ENCODE measurements at regions not wholly inside any gene's neighbourhood (a gene's known extent, or its start where the extent isn't known, plus 50 kb on each side); places are given as distances from the start of the nearest gene placed in this dataset.

- Histone ChIP-seq H3K9ac (ENCODE audit: low read depth, low read length) (no peak overlapping the region), H3K9me3 (ENCODE audit: control insufficient read depth, insufficient read depth, low read length) (no peaks in the 10 kb centered on the region), H3K4me3 (ENCODE audit: low read depth, low read length) (no peak overlapping the region), H3K27ac (ENCODE audit: low read depth, low read length) (no peak overlapping the region), H3K27me3 (ENCODE audit: control insufficient read depth, insufficient read depth, low read length) (no peaks in the 10 kb centered on the region), H3K36me3 (ENCODE audit: control insufficient read depth, insufficient read depth, low read length) (no peaks in the 10 kb centered on the region), H3K4me1 (ENCODE audit: control insufficient read depth, insufficient read depth, low read length) (no peaks in the 10 kb centered on the region; the same call in 1 of the 2 replicates)
These were observed 108.5 kb upstream of the EPHA6 start for GRCh38 chr3:96705895-96706294.

GRCh38 chr3:96706509-96706908 is 107.9 kb upstream of the EPHA6 start:
- Histone ChIP-seq H3K9ac (ENCODE audit: low read depth, low read length) (no peak overlapping the region), H3K4me1 (ENCODE audit: control insufficient read depth, insufficient read depth, low read length) (no peaks in the 10 kb centered on the region), H3K36me3 (ENCODE audit: control insufficient read depth, insufficient read depth, low read length) (no peaks in the 10 kb centered on the region), H3K4me3 (ENCODE audit: low read depth, low read length) (no peak overlapping the region), H3K9me3 (ENCODE audit: control insufficient read depth, insufficient read depth, low read length) (no peaks in the 10 kb centered on the region), H3K27me3 (ENCODE audit: control insufficient read depth, insufficient read depth, low read length) (no peaks in the 10 kb centered on the region), H3K27ac (ENCODE audit: low read depth, low read length) (no peak overlapping the region)

- Histone ChIP-seq H3K36me3 (ENCODE audit: control insufficient read depth, insufficient read depth, low read length) (no peaks in the 10 kb centered on the region), H3K27me3 (ENCODE audit: control insufficient read depth, insufficient read depth, low read length) (no peaks in the 10 kb centered on the region), H3K4me1 (ENCODE audit: control insufficient read depth, insufficient read depth, low read length) (no peaks in the 10 kb centered on the region), H3K9ac (ENCODE audit: low read depth, low read length) (no peak overlapping the region), H3K9me3 (ENCODE audit: control insufficient read depth, insufficient read depth, low read length) (no peaks in the 10 kb centered on the region), H3K27ac (ENCODE audit: low read depth, low read length) (no peak overlapping the region), H3K4me3 (ENCODE audit: low read depth, low read length) (no peak overlapping the region)
These were observed 102.6 kb upstream of the EPHA6 start for GRCh38 chr3:96711816-96712215.

GRCh38 chr3:96712792-96713191 is 101.6 kb upstream of the EPHA6 start:
- no peaks in the 10 kb centered on the region for H3K36me3 ChIP-seq (ENCODE audit: control insufficient read depth, insufficient read depth, low read length)
- no peak overlapping the region for H3K4me3 ChIP-seq (ENCODE audit: low read depth, low read length)
- no peaks in the 10 kb centered on the region for H3K27me3 ChIP-seq (ENCODE audit: control insufficient read depth, insufficient read depth, low read length)
- no peaks in the 10 kb centered on the region for H3K9me3 ChIP-seq (ENCODE audit: control insufficient read depth, insufficient read depth, low read length)
- H3K27ac ChIP-seq (ENCODE audit: low read depth, low read length) = no peak overlapping the region
- no peaks in the 10 kb centered on the region for H3K4me1 ChIP-seq (ENCODE audit: control insufficient read depth, insufficient read depth, low read length)
- H3K9ac ChIP-seq (ENCODE audit: low read depth, low read length) = no peak overlapping the region

GRCh38 chr3:96719921-96720320 is 94.5 kb upstream of the EPHA6 start:
- Histone ChIP-seq H3K27me3 (ENCODE audit: control insufficient read depth, insufficient read depth, low read length) (no peaks in the 10 kb centered on the region), H3K4me3 (ENCODE audit: low read depth, low read length) (no peak overlapping the region), H3K36me3 (ENCODE audit: control insufficient read depth, insufficient read depth, low read length) (no peaks in the 10 kb centered on the region), H3K9ac (ENCODE audit: low read depth, low read length) (no peak overlapping the region), H3K9me3 (ENCODE audit: control insufficient read depth, insufficient read depth, low read length) (no peaks in the 10 kb centered on the region), H3K4me1 (ENCODE audit: control insufficient read depth, insufficient read depth, low read length) (no peaks in the 10 kb centered on the region), H3K27ac (ENCODE audit: low read depth, low read length) (no peak overlapping the region)

GRCh38 chr3:96731031-96731430 is 83.4 kb upstream of the EPHA6 start:
- Histone ChIP-seq H3K27ac (ENCODE audit: low read depth, low read length) (no peak overlapping the region), H3K9ac (ENCODE audit: low read depth, low read length) (no peak overlapping the region), H3K9me3 (ENCODE audit: control insufficient read depth, insufficient read depth, low read length) (no peaks in the 10 kb centered on the region), H3K36me3 (ENCODE audit: control insufficient read depth, insufficient read depth, low read length) (no peaks in the 10 kb centered on the region), H3K27me3 (ENCODE audit: control insufficient read depth, insufficient read depth, low read length) (no peaks in the 10 kb centered on the region), H3K4me3 (ENCODE audit: low read depth, low read length) (no peak overlapping the region), H3K4me1 (ENCODE audit: control insufficient read depth, insufficient read depth, low read length) (no peaks in the 10 kb centered on the region)

- Histone ChIP-seq H3K9me3 (ENCODE audit: control insufficient read depth, insufficient read depth, low read length) (no peaks in the 10 kb centered on the region), H3K27me3 (ENCODE audit: control insufficient read depth, insufficient read depth, low read length) (no peaks in the 10 kb centered on the region), H3K36me3 (ENCODE audit: control insufficient read depth, insufficient read depth, low read length) (no peaks in the 10 kb centered on the region), H3K27ac (ENCODE audit: low read depth, low read length) (no peak overlapping the region), H3K4me1 (ENCODE audit: control insufficient read depth, insufficient read depth, low read length) (no peaks in the 10 kb centered on the region), H3K9ac (ENCODE audit: low read depth, low read length) (no peak overlapping the region), H3K4me3 (ENCODE audit: low read depth, low read length) (no peak overlapping the region)
These were observed 80.0 kb upstream of the EPHA6 start for GRCh38 chr3:96734273-96735009.

- Histone ChIP-seq H3K4me3 (ENCODE audit: low read depth, low read length) (no peak overlapping the region), H3K36me3 (ENCODE audit: control insufficient read depth, insufficient read depth, low read length) (no peaks in the 10 kb centered on the region), H3K27me3 (ENCODE audit: control insufficient read depth, insufficient read depth, low read length) (no peaks in the 10 kb centered on the region), H3K9ac (ENCODE audit: low read depth, low read length) (no peak overlapping the region), H3K27ac (ENCODE audit: low read depth, low read length) (no peak overlapping the region), H3K4me1 (ENCODE audit: control insufficient read depth, insufficient read depth, low read length) (no peaks in the 10 kb centered on the region), H3K9me3 (ENCODE audit: control insufficient read depth, insufficient read depth, low read length) (0 out of 2 replicates have a peak, but pooled peaks cover 4% of the 10 kb centered on the region)
These were observed 66.3 kb upstream of the EPHA6 start for GRCh38 chr3:96748139-96748538.

- H3K9me3 ChIP-seq (ENCODE audit: control insufficient read depth, insufficient read depth, low read length) = 0 out of 2 replicates have a peak, but pooled peaks cover 4% of the 10 kb centered on the region
- no peaks in the 10 kb centered on the region for H3K27me3 ChIP-seq (ENCODE audit: control insufficient read depth, insufficient read depth, low read length)
- H3K4me3 ChIP-seq (ENCODE audit: low read depth, low read length) = no peak overlapping the region
- no peak overlapping the region for H3K9ac ChIP-seq (ENCODE audit: low read depth, low read length)
- no peak overlapping the region for H3K27ac ChIP-seq (ENCODE audit: low read depth, low read length)
- H3K4me1 ChIP-seq (ENCODE audit: control insufficient read depth, insufficient read depth, low read length) = no peaks in the 10 kb centered on the region
- H3K36me3 ChIP-seq (ENCODE audit: control insufficient read depth, insufficient read depth, low read length) = no peaks in the 10 kb centered on the region
These were observed 64.2 kb upstream of the EPHA6 start for GRCh38 chr3:96750094-96750767.

GRCh38 chr3:96753124-96753523 is 61.3 kb upstream of the EPHA6 start:
- H3K4me3 ChIP-seq (ENCODE audit: low read depth, low read length) = no peak overlapping the region
- 0 out of 2 replicates have a peak, but pooled peaks cover 4% of the 10 kb centered on the region for H3K9me3 ChIP-seq (ENCODE audit: control insufficient read depth, insufficient read depth, low read length)
- H3K36me3 ChIP-seq (ENCODE audit: control insufficient read depth, insufficient read depth, low read length) = no peaks in the 10 kb centered on the region
- no peaks in the 10 kb centered on the region for H3K27me3 ChIP-seq (ENCODE audit: control insufficient read depth, insufficient read depth, low read length)
- H3K9ac ChIP-seq (ENCODE audit: low read depth, low read length) = no peak overlapping the region
- no peaks in the 10 kb centered on the region for H3K4me1 ChIP-seq (ENCODE audit: control insufficient read depth, insufficient read depth, low read length)
- no peak overlapping the region for H3K27ac ChIP-seq (ENCODE audit: low read depth, low read length)

GRCh38 chr3:96754128-96754527 is 60.3 kb upstream of the EPHA6 start:
- 0 out of 2 replicates have a peak, but pooled peaks cover 4% of the 10 kb centered on the region for H3K9me3 ChIP-seq (ENCODE audit: control insufficient read depth, insufficient read depth, low read length)
- H3K4me1 ChIP-seq (ENCODE audit: control insufficient read depth, insufficient read depth, low read length) = no peaks in the 10 kb centered on the region
- no peak overlapping the region for H3K27ac ChIP-seq (ENCODE audit: low read depth, low read length)
- H3K27me3 ChIP-seq (ENCODE audit: control insufficient read depth, insufficient read depth, low read length) = no peaks in the 10 kb centered on the region
- H3K36me3 ChIP-seq (ENCODE audit: control insufficient read depth, insufficient read depth, low read length) = no peaks in the 10 kb centered on the region
- no peak overlapping the region for H3K9ac ChIP-seq (ENCODE audit: low read depth, low read length)
- no peak overlapping the region for H3K4me3 ChIP-seq (ENCODE audit: low read depth, low read length)
